HepG2 (cell line): ENCODE measurements at regions not wholly inside any gene's neighbourhood (a gene's known extent, or its start where the extent isn't known, plus 50 kb on each side); places are given as distances from the start of the nearest gene placed in this dataset.

Experiments used
- ATAC-seq: fragments of 200-7000 bp; cut with Tn5 transposase; 3 replicates; pipeline ENCODE4 v1.9.1; 2020; ENCODE audit warnings: mild to moderate bottlenecking, moderate library complexity
- BruUV-seq: library from RNA; stranded (reverse); fragments of 400-500 nt; replicated peaks from 2 replicates; lab custom pipeline; 2021; lab: Mats Ljungman, UMichigan
- CTCF ChIA-PET: fragments of 300-600 bp; formaldehyde crosslinking; extraction: SDS; loops from one replicate; lab custom pipeline; 2021; ENCODE audit warnings: low total read pairs, inconsistent platforms, low intra/inter-chr PET ratio; lab: Yijun Ruan, JAX
- POLR2A ChIA-PET: fragments of 350-600 bp; sonication (Branson Sonifier 250); formaldehyde crosslinking; loops from one replicate; lab custom pipeline; 2020; ENCODE audit warnings: antibody characterized with exemption, inconsistent platforms; lab: Yijun Ruan, JAX
- DNase-seq: peaks from one replicate; pipeline ENCODE4 v3.0.0-alpha.2; 2015; ENCODE audit warnings: low spot score
- FAIRE-seq: peaks from 3 replicates; lab custom pipeline; 2011; peaks lifted over from hg19 to GRCh38; lab: Jason Lieb, UNC
- H2AFZ ChIP-seq: one replicate; pipeline ENCODE4 v1.6.1; 2011; ENCODE audit warnings: low read length, inconsistent platforms
- H3K27ac ChIP-seq: fragments of 300-600 bp; 3 replicates; pipeline ENCODE4 v1.8.0; 2011; ENCODE audit warnings: mixed run types, mild to moderate bottlenecking, mixed read lengths, low read length, inconsistent platforms; ENCODE audit not compliant: insufficient read depth; ENCODE audit errors: extremely low read length
- H3K27me3 ChIP-seq, 2 experiments: fragments of 200-600 bp in 1 of 2; 2 replicates in 1 of 2; 3 replicates in 1 of 2; pipeline versions ENCODE4 v1.6.0 to v1.8.0; 2011; ENCODE audit warnings: low read length in 2 of 2, mild to moderate bottlenecking in 2 of 2, moderate library complexity in 2 of 2, inconsistent platforms in 1 of 2; ENCODE audit not compliant: insufficient read depth in 2 of 2, control insufficient read depth in 1 of 2
- H3K36me3 ChIP-seq, 2 experiments: fragments of 200-600 bp in 1 of 2; replicated peaks in 1 of 2; 2 replicates in 1 of 2; 3 replicates in 1 of 2; pipeline versions ENCODE4 v1.5.1 to v1.8.0; 2011; ENCODE audit warnings: low read length in 2 of 2, inconsistent platforms in 1 of 2; ENCODE audit not compliant: insufficient read depth in 2 of 2, control insufficient read depth in 1 of 2
- H3K4me1 ChIP-seq: 2 replicates; pipeline ENCODE4 v1.5.1; 2012; ENCODE audit warnings: low read length, inconsistent platforms; ENCODE audit not compliant: insufficient read depth
- H3K4me2 ChIP-seq: 2 replicates; pipeline ENCODE4 v1.6.0; 2011; ENCODE audit warnings: low read depth, low read length, inconsistent platforms
- H3K4me3 ChIP-seq, 3 experiments: fragments of 200-600 bp in 1 of 3; sonication (generic), shearing (Covaris generic) in 1 of 3; replicated peaks in 1 of 3; 2 replicates each; pipeline ENCODE4 v1.5.1; 2011 to 2016; ENCODE audit warnings: low read length in 3 of 3, inconsistent platforms in 2 of 3, low read depth in 2 of 3, mild to moderate bottlenecking in 2 of 3, control low read depth in 1 of 3, mixed read lengths in 1 of 3; ENCODE audit not compliant: insufficient read depth in 1 of 3
- H3K79me2 ChIP-seq: one replicate; pipeline ENCODE4 v1.6.1; 2011; ENCODE audit warnings: low read length, inconsistent platforms; ENCODE audit not compliant: insufficient read depth
- H3K9ac ChIP-seq: 2 replicates; pipeline ENCODE4 v1.6.0; 2011; ENCODE audit warnings: mild to moderate bottlenecking, low read depth, low read length, inconsistent platforms; ENCODE audit not compliant: insufficient read depth
- H3K9me3 ChIP-seq: 2 replicates; pipeline ENCODE4 v1.5.1; 2012; ENCODE audit warnings: mild to moderate bottlenecking, low read length
- H4K20me1 ChIP-seq: 2 replicates; pipeline ENCODE4 v1.6.0; 2011; ENCODE audit warnings: inconsistent platforms, mild to moderate bottlenecking, low read length, moderate library complexity; ENCODE audit not compliant: insufficient read depth
- JUNB ChIP-seq: sonication (generic); formaldehyde crosslinking; IDR thresholded peaks from 2 replicates; pipeline ENCODE4 v1.8.0; 2022; ENCODE audit warnings: missing genetic modification reagents, mild to moderate bottlenecking, borderline replicate concordance
- MTA3 ChIP-seq: sonication (generic); formaldehyde crosslinking; IDR thresholded peaks from 2 replicates; pipeline ENCODE4 v1.4.0; 2020; ENCODE audit warnings: missing genetic modification reagents
- NAIF1 ChIP-seq: sonication (generic); formaldehyde crosslinking; IDR thresholded peaks from 2 replicates; pipeline ENCODE4 v1.5.0; 2020; ENCODE audit warnings: mild to moderate bottlenecking, missing genetic modification reagents, borderline replicate concordance
- PRMT3 ChIP-seq: sonication (generic); formaldehyde crosslinking; IDR thresholded peaks from 2 replicates; pipeline ENCODE4 v1.8.1; 2022; ENCODE audit warnings: low read depth, mild to moderate bottlenecking, moderate library complexity, missing genetic modification reagents, borderline replicate concordance
- RBAK ChIP-seq: sonication (generic); formaldehyde crosslinking; IDR thresholded peaks from 2 replicates; pipeline ENCODE4 v1.5.1; 2020; ENCODE audit warnings: mild to moderate bottlenecking, missing genetic modification reagents
- SP4 ChIP-seq: sonication (generic); formaldehyde crosslinking; IDR thresholded peaks from 2 replicates; pipeline ENCODE4 v1.8.1; 2023; ENCODE audit warnings: mild to moderate bottlenecking, missing genetic modification reagents
- SRSF1 ChIP-seq: fragments of 200-400 bp; formaldehyde crosslinking; optimal IDR thresholded peaks from 2 replicates; pipeline ENCODE3; 2017; ENCODE audit warnings: mild to moderate bottlenecking, low read depth, low read length, moderate library complexity
- ZMYM4 ChIP-seq: sonication (generic); formaldehyde crosslinking; IDR thresholded peaks from 2 replicates; pipeline ENCODE4 v1.8.1; 2023; ENCODE audit warnings: mild to moderate bottlenecking, missing genetic modification reagents
- ZNF136 ChIP-seq: sonication (generic); formaldehyde crosslinking; IDR thresholded peaks from 2 replicates; pipeline ENCODE4 v1.8.1; 2022; ENCODE audit warnings: low read depth, mild to moderate bottlenecking, moderate library complexity, missing genetic modification reagents
- WGBS: methylation state at CpG from one replicate; pipeline ENCODE4 v1.1.6; 2017; ENCODE audit warnings: low lambda C conversion rate; 5-methylcytosine and 5-hydroxymethylcytosine counted together
- in situ Hi-C: cut with HindIII; loops from 2 replicates; pipeline ENCODE4 v1.10.0; 2017; ENCODE audit warnings: low pct_unique_long_range_greater_than_20kb; ENCODE audit not compliant: extremely low pct_ligation_motif_present
- intact Hi-C: fragments of 100-400 bp; cut with micrococcal nuclease; formaldehyde crosslinking; loops from one replicate; pipeline ENCODE4 v1.10.0; 2022; ENCODE audit not compliant: unreplicated experiment

GRCh38 chr16:16956376-16956775 lies 514.4 kb downstream of the XYLT1 start:
- no peaks in the 10 kb centered on the region for H3K79me2 ChIP-seq
- FAIRE-seq (no peak), ATAC-seq (no peak), DNase-seq (no peak)
- H3K4me1 ChIP-seq: no peaks in the 10 kb centered on the region
- H2AFZ ChIP-seq: no peak overlapping the region
- H3K27me3 ChIP-seq: peaks cover 0 to 14% of the 10 kb centered on the region in 2 experiments; a peak in 3 of 5 replicates
- in situ Hi-C loops: no loop called here
- no peaks in the 10 kb centered on the region for H4K20me1 ChIP-seq
- no peak overlapping the region for H3K4me3 ChIP-seq
- intact Hi-C loops: no loop called here
- CTCF ChIA-PET: no interaction called here
- no peak overlapping the region for H3K9ac ChIP-seq
- POLR2A ChIA-PET: no interaction called here
- no peaks in the 10 kb centered on the region for H3K9me3 ChIP-seq
- H3K27ac ChIP-seq: no peak overlapping the region
- no TSS peak for BruUV-seq
- WGBS: 0% methylated on average over 2 of the region's 2 CpGs
- no peak overlapping the region for H3K4me2 ChIP-seq
- no peak for TF ChIP-seq ZNF136 (CRISPR knock-in tag)
- TF ChIP-seq JUNB (CRISPR knock-in tag): no peak
- TF ChIP-seq MTA3 (CRISPR knock-in tag): no peak
- TF ChIP-seq SRSF1: no peak
- no peaks in the 10 kb centered on the region for H3K36me3 ChIP-seq

DNA sequence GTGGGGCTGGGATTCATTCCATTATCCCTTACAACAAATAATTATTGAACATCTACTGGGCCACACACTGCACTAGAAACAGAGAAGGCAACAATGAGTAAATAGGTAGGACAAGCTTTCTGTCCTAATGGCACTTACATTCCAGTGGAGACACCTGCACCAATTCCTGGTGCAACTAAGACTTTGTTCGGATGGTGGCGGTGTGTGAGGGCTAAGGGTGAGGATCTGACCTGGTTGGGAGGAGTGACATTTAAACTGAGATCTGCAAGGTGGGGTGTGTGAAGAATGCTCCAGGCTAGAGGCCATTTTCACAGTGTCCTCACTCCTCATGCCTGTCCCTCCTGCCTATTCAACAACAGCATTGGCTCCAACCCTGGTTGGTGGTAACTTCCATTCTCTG lies 510.0 kb downstream of the XYLT1 start:
- Histone ChIP-seq H3K9me3 (no peaks in the 10 kb centered on the region), H3K4me1 (no peaks in the 10 kb centered on the region), H3K4me3 (no peak overlapping the region), H3K27ac (no peak overlapping the region), H3K79me2 (no peaks in the 10 kb centered on the region), H2AFZ (no peak overlapping the region), H3K9ac (no peak overlapping the region), H4K20me1 (no peaks in the 10 kb centered on the region), H3K36me3 (no peaks in the 10 kb centered on the region), H3K27me3 (no peaks in the 10 kb centered on the region; a peak in 1 of 5 replicates), H3K4me2 (no peak overlapping the region)
- CTCF ChIA-PET: no interaction called here
- DNase-seq: no peak
- in situ Hi-C loops (no loop called here), intact Hi-C loops (no loop called here)
- POLR2A ChIA-PET: no interaction called here
- FAIRE-seq: no peak
- ATAC-seq: no peak
- 90% methylated on average over 2 of the region's 2 CpGs for WGBS
- BruUV-seq: no TSS peak
- no peak for TF ChIP-seq SP4 (CRISPR knock-in tag)
- TF ChIP-seq RBAK (CRISPR knock-in tag): no peak
- no peak for TF ChIP-seq PRMT3 (CRISPR knock-in tag)
- no peak for TF ChIP-seq ZMYM4
- no peak for TF ChIP-seq NAIF1 (CRISPR knock-in tag)
